GM12873 (cell line): ENCODE measurements at regions not wholly inside any gene's neighbourhood (a gene's known extent, or its start where the extent isn't known, plus 50 kb on each side); places are given as distances from the start of the nearest gene placed in this dataset.

Experiments
- TF ChIP-seq, protein P1 (sequence below): IDR thresholded peaks from 2 replicates; pipeline ENCODE4 v1.5.1; 2012; ENCODE audit warnings: low read depth, mild to moderate bottlenecking, moderate library complexity, low read length, control low read depth; ENCODE audit not compliant: insufficient read depth; ENCODE audit errors: missing control alignments

DNA sequence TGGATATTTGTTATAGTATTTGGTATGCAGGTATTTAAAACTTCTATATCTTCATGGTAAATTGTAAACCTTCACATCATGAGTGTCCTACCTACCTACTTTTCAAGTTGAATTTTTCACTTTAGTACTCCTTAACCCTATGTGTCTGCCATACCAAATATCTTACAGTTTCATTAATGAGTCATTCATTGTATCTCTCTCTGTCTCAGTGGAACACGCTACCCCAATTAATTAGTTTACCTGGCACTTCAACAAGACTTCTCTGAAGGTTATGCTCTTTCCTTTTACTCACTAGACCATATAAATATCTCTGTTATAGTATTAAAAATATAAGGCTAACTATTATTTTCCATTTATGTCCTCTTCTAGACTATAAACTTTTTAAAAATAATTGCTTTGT is 123.9 kb upstream of the GJE1 start:
- TF ChIP-seq, protein P1, sequence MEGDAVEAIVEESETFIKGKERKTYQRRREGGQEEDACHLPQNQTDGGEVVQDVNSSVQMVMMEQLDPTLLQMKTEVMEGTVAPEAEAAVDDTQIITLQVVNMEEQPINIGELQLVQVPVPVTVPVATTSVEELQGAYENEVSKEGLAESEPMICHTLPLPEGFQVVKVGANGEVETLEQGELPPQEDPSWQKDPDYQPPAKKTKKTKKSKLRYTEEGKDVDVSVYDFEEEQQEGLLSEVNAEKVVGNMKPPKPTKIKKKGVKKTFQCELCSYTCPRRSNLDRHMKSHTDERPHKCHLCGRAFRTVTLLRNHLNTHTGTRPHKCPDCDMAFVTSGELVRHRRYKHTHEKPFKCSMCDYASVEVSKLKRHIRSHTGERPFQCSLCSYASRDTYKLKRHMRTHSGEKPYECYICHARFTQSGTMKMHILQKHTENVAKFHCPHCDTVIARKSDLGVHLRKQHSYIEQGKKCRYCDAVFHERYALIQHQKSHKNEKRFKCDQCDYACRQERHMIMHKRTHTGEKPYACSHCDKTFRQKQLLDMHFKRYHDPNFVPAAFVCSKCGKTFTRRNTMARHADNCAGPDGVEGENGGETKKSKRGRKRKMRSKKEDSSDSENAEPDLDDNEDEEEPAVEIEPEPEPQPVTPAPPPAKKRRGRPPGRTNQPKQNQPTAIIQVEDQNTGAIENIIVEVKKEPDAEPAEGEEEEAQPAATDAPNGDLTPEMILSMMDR = no peak

GRCh38 chr6:142008016-142008735 is 124.5 kb upstream of the GJE1 start:
- TF ChIP-seq, protein P1 = no peak

DNA sequence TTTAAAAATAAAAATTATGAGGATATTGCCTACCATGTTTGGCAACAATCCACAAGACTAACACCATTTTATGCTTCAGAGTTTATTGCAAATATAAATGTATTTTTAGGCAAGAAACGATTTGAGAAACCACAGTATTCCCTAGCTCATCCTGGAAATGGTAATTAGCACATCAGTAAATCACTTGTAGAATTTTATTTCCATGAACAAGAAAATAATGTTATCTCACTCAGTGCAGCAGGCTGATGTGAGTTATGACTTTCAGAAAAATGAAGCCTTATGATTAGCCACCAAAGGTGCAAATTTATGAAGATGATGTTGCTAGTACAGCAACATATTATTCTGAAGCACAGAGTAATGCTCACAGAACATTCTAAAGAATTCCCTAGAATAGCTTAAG is 127.7 kb upstream of the GJE1 start:
- TF ChIP-seq, protein P1 = no peak

- TF ChIP-seq, protein P1 = no peak
Measured at GRCh38 chr6:142002825-142003405, 129.8 kb upstream of the GJE1 start.

- TF ChIP-seq, protein P1 = no peak
Measured at GRCh38 chr6:141996823-141997222, 135.9 kb upstream of the GJE1 start.

DNA sequence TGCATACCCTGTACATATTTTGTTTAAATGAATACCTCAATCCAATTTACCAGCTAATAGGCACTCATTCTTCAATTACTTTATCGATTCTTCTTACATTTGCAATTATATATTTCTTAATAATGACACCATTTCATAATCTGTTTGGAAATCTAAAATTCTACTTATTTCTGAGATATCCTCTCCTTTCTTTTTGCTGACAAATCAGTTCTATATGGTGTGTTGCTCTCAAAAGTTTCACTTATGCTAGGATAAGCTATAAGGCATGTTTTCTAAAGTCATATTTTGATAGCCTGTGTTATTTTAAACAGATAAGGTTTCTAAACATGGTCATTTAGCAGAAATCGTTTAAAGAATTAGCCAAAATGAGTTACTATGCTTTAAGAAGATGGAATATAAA is 140.6 kb upstream of the GJE1 start:
- TF ChIP-seq, protein P1 = no peak

DNA sequence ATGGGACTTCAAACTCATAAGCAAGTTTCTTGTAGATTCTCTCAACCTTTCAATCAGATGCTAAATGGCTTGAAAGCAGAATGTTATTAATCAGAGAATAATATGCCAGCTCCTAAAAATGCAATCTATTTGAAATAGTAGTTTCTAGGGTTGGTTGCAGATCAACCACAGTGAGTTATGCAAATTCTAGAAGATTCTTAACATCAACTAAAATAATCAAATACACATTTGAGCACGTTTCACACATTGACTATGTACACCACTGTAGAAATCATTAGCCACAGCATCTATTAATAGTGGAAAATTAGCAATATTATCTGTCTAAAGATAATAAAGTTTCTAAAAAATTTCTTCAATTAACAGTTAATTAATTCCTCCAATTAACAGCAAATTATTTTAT is 141.9 kb upstream of the GJE1 start:
- TF ChIP-seq, protein P1 = no peak

GRCh38 chr6:141989706-141989959 is 143.1 kb upstream of the GJE1 start:
- TF ChIP-seq, protein P1 = no peak
